GM12878 (cell line): ENCODE measurements at regions not wholly inside any gene's neighbourhood (a gene's known extent, or its start where the extent isn't known, plus 50 kb on each side); places are given as distances from the start of the nearest gene placed in this dataset.

ENCODE experiments used
- ATAC-seq: fragments of 200-7000 bp; cut with Tn5 transposase; 3 replicates; pipeline ENCODE4 v1.9.1; 2020; ENCODE audit warnings: mild to moderate bottlenecking, moderate library complexity
- BruUV-seq: library from RNA; stranded (reverse); fragments of 400-500 nt; replicated peaks from 2 replicates; lab custom pipeline; 2021; lab: Mats Ljungman, UMichigan
- CTCF ChIA-PET: fragments of 300-600 bp; sonication (Branson Sonifier 250); formaldehyde crosslinking; extraction: SDS; loops from one replicate; lab custom pipeline; 2021; ENCODE audit warnings: inconsistent platforms; lab: Yijun Ruan, JAX
- POLR2A ChIA-PET: fragments of 350-600 bp; formaldehyde crosslinking; extraction: SDS; loops from one replicate; lab custom pipeline; 2021; ENCODE audit warnings: inconsistent platforms; lab: Charles Lee
- RAD21 ChIA-PET: fragments of 300-600 bp; sonication (Branson Sonifier 250); formaldehyde crosslinking; loops from one replicate; lab custom pipeline; 2023; ENCODE audit warnings: antibody characterized with exemption; ENCODE audit not compliant: unreplicated experiment; lab: Charles Lee
- SMC1A ChIA-PET: fragments of 300-600 bp; sonication (Branson Sonifier 250); formaldehyde crosslinking; loops from one replicate; lab custom pipeline; 2023; ENCODE audit not compliant: unreplicated experiment, uncharacterized antibody; lab: Charles Lee
- DNase-seq: peaks from one replicate; pipeline ENCODE4 v3.0.0-alpha.2; 2011; ENCODE audit warnings: low read depth, low spot score
- FAIRE-seq: peaks from 3 replicates; lab custom pipeline; 2011; peaks lifted over from hg19 to GRCh38; lab: Jason Lieb, UNC
- H2AFZ ChIP-seq: 2 replicates; pipeline ENCODE4 v1.6.0; 2011; ENCODE audit warnings: low read depth, low read length, control low read depth; ENCODE audit not compliant: control insufficient read depth
- H3K27ac ChIP-seq: 2 replicates; pipeline ENCODE4 v1.5.1; 2011; ENCODE audit warnings: control low read depth; ENCODE audit not compliant: control insufficient read depth, insufficient read depth
- H3K27me3 ChIP-seq, 2 experiments: replicated peaks in 1 of 2; 2 replicates each; pipeline versions ENCODE4 v1.6.0 to v1.6.1; 2011; ENCODE audit warnings: low read length in 1 of 2; ENCODE audit not compliant: control insufficient read depth in 2 of 2, insufficient read depth in 2 of 2
- H3K36me3 ChIP-seq, 2 experiments: 2 replicates each; pipeline ENCODE4 v1.5.1; 2011; ENCODE audit warnings: low read length in 1 of 2; ENCODE audit not compliant: control insufficient read depth in 2 of 2, insufficient read depth in 2 of 2
- H3K4me1 ChIP-seq: 2 replicates; pipeline ENCODE4 v1.6.1; 2011; ENCODE audit warnings: mild to moderate bottlenecking, low read length, moderate library complexity, mixed read lengths; ENCODE audit not compliant: control insufficient read depth, insufficient read depth
- H3K4me2 ChIP-seq: 2 replicates; pipeline ENCODE4 v1.6.0; 2011; ENCODE audit warnings: control low read depth; ENCODE audit not compliant: control insufficient read depth, insufficient read depth
- H3K4me3 ChIP-seq: fragments of 200-600 bp; sonication (generic); 2 replicates; pipeline ENCODE4 v1.5.1; 2016
- H3K79me2 ChIP-seq: 2 replicates; pipeline ENCODE4 v1.6.0; 2011; ENCODE audit warnings: low read length; ENCODE audit not compliant: control insufficient read depth, insufficient read depth
- H3K9ac ChIP-seq: 2 replicates; pipeline ENCODE4 v1.8.0; 2011; ENCODE audit warnings: low read length, control low read depth, mixed read lengths; ENCODE audit not compliant: control insufficient read depth, insufficient read depth
- H3K9me3 ChIP-seq: replicated peaks from 3 replicates; pipeline ENCODE4 v1.5.1; 2011; ENCODE audit warnings: mild to moderate bottlenecking, low read length; ENCODE audit not compliant: control insufficient read depth, insufficient read depth
- H4K20me1 ChIP-seq: 2 replicates; pipeline ENCODE4 v1.6.0; 2011; ENCODE audit not compliant: control insufficient read depth, insufficient read depth
- BRCA1 ChIP-seq: IDR thresholded peaks from 2 replicates; pipeline ENCODE4 v1.6.1; 2011; ENCODE audit warnings: low read depth, low read length, improper control_type of control experiment
- IRF4 ChIP-seq: IDR thresholded peaks from 2 replicates; pipeline ENCODE4 v1.6.1; 2011; ENCODE audit warnings: low read depth, low read length
- NRF1 ChIP-seq: conservative IDR thresholded peaks from 2 replicates; pipeline ENCODE4 v1.6.1; 2011; ENCODE audit warnings: mild to moderate bottlenecking, low read depth, low read length, improper control_type of control experiment
- RAD21 ChIP-seq: IDR thresholded peaks from 2 replicates; pipeline ENCODE4 v1.6.1; 2011; ENCODE audit warnings: mild to moderate bottlenecking, low read depth, low read length, moderate library complexity; ENCODE audit not compliant: insufficient read depth
- SMC3 ChIP-seq: IDR thresholded peaks from 2 replicates; pipeline ENCODE4 v1.6.1; 2011; ENCODE audit warnings: low read length, improper control_type of control experiment, borderline replicate concordance
- STAT3 ChIP-seq: IDR thresholded peaks from 2 replicates; pipeline ENCODE4 v1.6.1; 2011; ENCODE audit warnings: low read depth, low read length, improper control_type of control experiment
- SUZ12 ChIP-seq: fragments of 200-600 bp; sonication (generic); IDR thresholded peaks from one replicate; pipeline ENCODE4 v1.6.1; 2018; ENCODE audit warnings: antibody characterized with exemption, mild to moderate bottlenecking; ENCODE audit not compliant: unreplicated experiment
- WGBS: methylation state at CpG from one replicate; pipeline ENCODE4 v1.1.6; 2016; ENCODE audit warnings: low lambda C conversion rate; ENCODE audit not compliant: insufficient replicate concordance, insufficient coverage; ENCODE audit errors: missing lambda C conversion rate; 5-methylcytosine and 5-hydroxymethylcytosine counted together
- in situ Hi-C: fragments of 300-500 bp; cut with MboI; formaldehyde crosslinking; loops from 9 replicates; pipeline ENCODE4 v1.14.3; 2018; ENCODE audit warnings: mixed read lengths
- intact Hi-C: fragments of 100-400 bp; cut with micrococcal nuclease; formaldehyde crosslinking; loops from one replicate; pipeline ENCODE4 v1.14.2; 2022; ENCODE audit not compliant: unreplicated experiment
- TF ChIP-seq, protein P1 (sequence below): fragments of 450-650 bp; formaldehyde crosslinking; IDR thresholded peaks from 2 replicates; pipeline ENCODE4 v1.5.0; 2022; ENCODE audit warnings: mild to moderate bottlenecking, missing genetic modification characterization
- TF ChIP-seq, protein P2 (sequence below): fragments of 450-650 bp; IDR thresholded peaks from 2 replicates; pipeline ENCODE4 v1.6.1; 2016; ENCODE audit warnings: mild to moderate bottlenecking, moderate library complexity, borderline replicate concordance
- TF ChIP-seq, protein P3 (sequence below): IDR thresholded peaks from 2 replicates; pipeline ENCODE4 v1.6.1; 2011; ENCODE audit warnings: low read depth, low read length, improper control_type of control experiment, borderline replicate concordance

DNA sequence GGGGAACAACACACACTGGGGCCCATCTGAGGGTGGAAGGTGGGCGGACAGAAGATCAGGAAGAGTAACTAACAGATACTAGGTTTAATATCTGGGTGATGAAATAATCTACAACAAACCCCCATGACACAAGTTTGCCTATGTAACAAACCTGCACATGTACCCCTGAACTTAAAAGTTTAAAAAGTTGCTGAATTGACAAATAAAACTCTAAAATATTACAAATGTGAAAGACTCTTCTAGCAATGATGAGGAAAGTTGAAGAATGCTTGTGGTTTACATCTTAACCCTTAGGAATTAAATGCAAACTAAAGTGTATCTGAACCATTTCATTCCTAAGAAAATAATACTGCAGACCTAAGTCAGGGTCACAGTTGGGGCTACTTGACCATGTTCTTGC, 525.6 kb upstream of the CAMK1G start:
- Histone ChIP-seq H3K27me3 (no peaks in the 10 kb centered on the region), H3K27ac (no peak overlapping the region), H3K4me1 (peaks cover 11% of the 10 kb centered on the region), H2AFZ (no peak overlapping the region)
- 4% methylated on average over 1 of the region's 1 CpG for WGBS
- no TSS peak for BruUV-seq
- intact Hi-C loops, result no loop called here
- SMC1A ChIA-PET, result no interaction called here
- TF ChIP-seq RAD21, result no peak
- TF ChIP-seq, all 136 proteins: peak for 0
- RAD21 ChIA-PET, result no interaction called here
- Histone ChIP-seq H4K20me1 (no peaks in the 10 kb centered on the region), H3K9ac (no peak overlapping the region), H3K79me2 (no peaks in the 10 kb centered on the region), H3K36me3 (no peaks in the 10 kb centered on the region), H3K4me3 (no peak overlapping the region), H3K4me2 (no peak overlapping the region), H3K9me3 (no peaks in the 10 kb centered on the region; the same call in 2 of the 3 replicates)
- no peak for FAIRE-seq
- no peak for DNase-seq
- no peak for ATAC-seq
- in situ Hi-C loops, result no loop called here
- CTCF ChIA-PET, result no interaction called here
- POLR2A ChIA-PET, result interaction anchor here (0.9 kb wide), 1 partner anchor 52 kb away, joined by 3 read pairs; no protein-coding TSS in a partner anchor

DNA sequence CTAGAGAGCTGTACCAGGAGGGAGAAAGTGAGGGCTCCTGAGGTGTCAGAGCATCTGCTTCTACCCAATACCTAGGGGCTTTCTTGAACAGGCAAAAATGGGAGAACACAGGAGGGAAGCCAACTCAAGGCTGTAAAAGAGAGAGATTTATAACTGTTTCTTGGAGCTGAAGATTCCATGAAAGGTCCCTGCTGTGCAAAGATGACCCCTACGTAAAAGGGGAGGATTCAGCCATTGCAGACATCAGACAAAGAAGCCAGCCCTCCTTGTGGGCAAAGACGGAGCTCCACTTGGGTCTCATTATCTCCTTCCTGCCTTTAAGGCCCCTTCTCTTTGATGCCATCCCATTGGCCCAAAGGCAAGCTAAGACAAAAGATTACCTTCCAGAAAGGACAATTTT, 524.1 kb upstream of the CAMK1G start:
- in situ Hi-C loops (no loop called here), intact Hi-C loops (no loop called here)
- Histone ChIP-seq H3K9ac (no peak overlapping the region), H3K27ac (no peak overlapping the region), H2AFZ (no peak overlapping the region), H4K20me1 (no peaks in the 10 kb centered on the region), H3K4me2 (no peak overlapping the region), H3K9me3 (no peaks in the 10 kb centered on the region; the same call in 2 of the 3 replicates), H3K4me3 (no peak overlapping the region), H3K27me3 (no peaks in the 10 kb centered on the region), H3K4me1 (peaks cover 25% of the 10 kb centered on the region), H3K79me2 (no peaks in the 10 kb centered on the region), H3K36me3 (no peaks in the 10 kb centered on the region)
- ChIA-PET RAD21 (no interaction called here), SMC1A (no interaction called here), POLR2A (no interaction called here), CTCF (no interaction called here)
- ATAC-seq, result no peak
- BruUV-seq, result no TSS peak
- no peak for FAIRE-seq
- DNase-seq, result no peak
- WGBS, result 32% methylated on average over 2 of the region's 2 CpGs
- no peak for TF ChIP-seq SUZ12
- TF ChIP-seq, protein P1, sequence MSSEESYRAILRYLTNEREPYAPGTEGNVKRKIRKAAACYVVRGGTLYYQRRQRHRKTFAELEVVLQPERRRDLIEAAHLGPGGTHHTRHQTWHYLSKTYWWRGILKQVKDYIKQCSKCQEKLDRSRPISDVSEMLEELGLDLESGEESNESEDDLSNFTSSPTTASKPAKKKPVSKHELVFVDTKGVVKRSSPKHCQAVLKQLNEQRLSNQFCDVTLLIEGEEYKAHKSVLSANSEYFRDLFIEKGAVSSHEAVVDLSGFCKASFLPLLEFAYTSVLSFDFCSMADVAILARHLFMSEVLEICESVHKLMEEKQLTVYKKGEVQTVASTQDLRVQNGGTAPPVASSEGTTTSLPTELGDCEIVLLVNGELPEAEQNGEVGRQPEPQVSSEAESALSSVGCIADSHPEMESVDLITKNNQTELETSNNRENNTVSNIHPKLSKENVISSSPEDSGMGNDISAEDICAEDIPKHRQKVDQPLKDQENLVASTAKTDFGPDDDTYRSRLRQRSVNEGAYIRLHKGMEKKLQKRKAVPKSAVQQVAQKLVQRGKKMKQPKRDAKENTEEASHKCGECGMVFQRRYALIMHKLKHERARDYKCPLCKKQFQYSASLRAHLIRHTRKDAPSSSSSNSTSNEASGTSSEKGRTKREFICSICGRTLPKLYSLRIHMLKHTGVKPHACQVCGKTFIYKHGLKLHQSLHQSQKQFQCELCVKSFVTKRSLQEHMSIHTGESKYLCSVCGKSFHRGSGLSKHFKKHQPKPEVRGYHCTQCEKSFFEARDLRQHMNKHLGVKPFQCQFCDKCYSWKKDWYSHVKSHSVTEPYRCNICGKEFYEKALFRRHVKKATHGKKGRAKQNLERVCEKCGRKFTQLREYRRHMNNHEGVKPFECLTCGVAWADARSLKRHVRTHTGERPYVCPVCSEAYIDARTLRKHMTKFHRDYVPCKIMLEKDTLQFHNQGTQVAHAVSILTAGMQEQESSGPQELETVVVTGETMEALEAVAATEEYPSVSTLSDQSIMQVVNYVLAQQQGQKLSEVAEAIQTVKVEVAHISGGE (CRISPR knock-in tag), result no peak
- TF ChIP-seq IRF4, result no peak
- TF ChIP-seq SMC3, result no peak
- no peak for TF ChIP-seq NRF1
- TF ChIP-seq, protein P2, sequence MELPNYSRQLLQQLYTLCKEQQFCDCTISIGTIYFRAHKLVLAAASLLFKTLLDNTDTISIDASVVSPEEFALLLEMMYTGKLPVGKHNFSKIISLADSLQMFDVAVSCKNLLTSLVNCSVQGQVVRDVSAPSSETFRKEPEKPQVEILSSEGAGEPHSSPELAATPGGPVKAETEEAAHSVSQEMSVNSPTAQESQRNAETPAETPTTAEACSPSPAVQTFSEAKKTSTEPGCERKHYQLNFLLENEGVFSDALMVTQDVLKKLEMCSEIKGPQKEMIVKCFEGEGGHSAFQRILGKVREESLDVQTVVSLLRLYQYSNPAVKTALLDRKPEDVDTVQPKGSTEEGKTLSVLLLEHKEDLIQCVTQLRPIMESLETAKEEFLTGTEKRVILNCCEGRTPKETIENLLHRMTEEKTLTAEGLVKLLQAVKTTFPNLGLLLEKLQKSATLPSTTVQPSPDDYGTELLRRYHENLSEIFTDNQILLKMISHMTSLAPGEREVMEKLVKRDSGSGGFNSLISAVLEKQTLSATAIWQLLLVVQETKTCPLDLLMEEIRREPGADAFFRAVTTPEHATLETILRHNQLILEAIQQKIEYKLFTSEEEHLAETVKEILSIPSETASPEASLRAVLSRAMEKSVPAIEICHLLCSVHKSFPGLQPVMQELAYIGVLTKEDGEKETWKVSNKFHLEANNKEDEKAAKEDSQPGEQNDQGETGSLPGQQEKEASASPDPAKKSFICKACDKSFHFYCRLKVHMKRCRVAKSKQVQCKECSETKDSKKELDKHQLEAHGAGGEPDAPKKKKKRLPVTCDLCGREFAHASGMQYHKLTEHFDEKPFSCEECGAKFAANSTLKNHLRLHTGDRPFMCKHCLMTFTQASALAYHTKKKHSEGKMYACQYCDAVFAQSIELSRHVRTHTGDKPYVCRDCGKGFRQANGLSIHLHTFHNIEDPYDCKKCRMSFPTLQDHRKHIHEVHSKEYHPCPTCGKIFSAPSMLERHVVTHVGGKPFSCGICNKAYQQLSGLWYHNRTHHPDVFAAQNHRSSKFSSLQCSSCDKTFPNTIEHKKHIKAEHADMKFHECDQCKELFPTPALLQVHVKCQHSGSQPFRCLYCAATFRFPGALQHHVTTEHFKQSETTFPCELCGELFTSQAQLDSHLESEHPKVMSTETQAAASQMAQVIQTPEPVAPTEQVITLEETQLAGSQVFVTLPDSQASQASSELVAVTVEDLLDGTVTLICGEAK, result no peak
- TF ChIP-seq, protein P3, sequence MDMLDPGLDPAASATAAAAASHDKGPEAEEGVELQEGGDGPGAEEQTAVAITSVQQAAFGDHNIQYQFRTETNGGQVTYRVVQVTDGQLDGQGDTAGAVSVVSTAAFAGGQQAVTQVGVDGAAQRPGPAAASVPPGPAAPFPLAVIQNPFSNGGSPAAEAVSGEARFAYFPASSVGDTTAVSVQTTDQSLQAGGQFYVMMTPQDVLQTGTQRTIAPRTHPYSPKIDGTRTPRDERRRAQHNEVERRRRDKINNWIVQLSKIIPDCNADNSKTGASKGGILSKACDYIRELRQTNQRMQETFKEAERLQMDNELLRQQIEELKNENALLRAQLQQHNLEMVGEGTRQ, result no peak
- TF ChIP-seq STAT3, result no peak
- TF ChIP-seq BRCA1, result no peak
